GM12878 (cell line): ENCODE measurements at regions not wholly inside any gene's neighbourhood (a gene's known extent, or its start where the extent isn't known, plus 50 kb on each side); places are given as distances from the start of the nearest gene placed in this dataset.

Experiments
- CTCF ChIP-seq, 3 experiments: IDR thresholded peaks in 2 of 3; conservative IDR thresholded peaks in 1 of 3; 2 replicates each; pipeline ENCODE4 v1.5.1; 2011; ENCODE audit warnings: low read depth in 3 of 3, low read length in 3 of 3, mild to moderate bottlenecking in 3 of 3, control low read depth in 2 of 3, moderate library complexity in 2 of 3, inconsistent platforms in 1 of 3, mixed read lengths in 1 of 3; ENCODE audit not compliant: control insufficient read depth in 2 of 3, insufficient read depth in 1 of 3; ENCODE audit errors: extremely low read depth in 1 of 3
- EGR1 ChIP-seq, 2 experiments: IDR thresholded peaks; 1 replicate in 1 of 2; 2 replicates in 1 of 2; pipeline ENCODE4 v1.6.1; 2011 to 2012; ENCODE audit warnings: low read depth in 2 of 2, low read length in 2 of 2, borderline replicate concordance in 1 of 2, mild to moderate bottlenecking in 1 of 2, moderate library complexity in 1 of 2
- MEF2B ChIP-seq: fragments of 450-650 bp; IDR thresholded peaks from 2 replicates; pipeline ENCODE4 v1.6.1; 2018; ENCODE audit warnings: mild to moderate bottlenecking, moderate library complexity; ENCODE audit not compliant: partially characterized antibody, poor library complexity, severe bottlenecking
- POLR2AphosphoS5 ChIP-seq: IDR thresholded peaks from 2 replicates; pipeline ENCODE4 v1.6.1; 2011; ENCODE audit warnings: mild to moderate bottlenecking, low read length, inconsistent platforms
- RFX5 ChIP-seq: IDR thresholded peaks from 2 replicates; pipeline ENCODE4 v1.6.1; 2011; ENCODE audit warnings: low read depth, low read length, improper control_type of control experiment

- TF ChIP-seq EGR1 (IDR thresholded peaks at IDR 0.05; ENCODE audit: borderline replicate concordance in 1 of 2, low read depth in 2 of 2, low read length in 2 of 2) (no peak), CTCF (IDR thresholded peaks at IDR 0.05 in 2 of 3, conservative IDR thresholded peaks at IDR 0.05 in 1 of 3; ENCODE audit: control insufficient read depth in 2 of 3, extremely low read depth in 1 of 3, insufficient read depth in 1 of 3, low read depth in 3 of 3, low read length in 3 of 3) (no peak), MEF2B (no peak), RFX5 (no peak), POLR2AphosphoS5 (no peak)
Observed at GRCh38 chr2:226088366-226088674, 688.8 kb downstream of the NYAP2 start.
